ENCODE measurements at regions not wholly inside any gene's neighbourhood (a gene's known extent, or its start where the extent isn't known, plus 50 kb on each side); places are given as distances from the start of the nearest gene placed in this dataset.

DNA sequence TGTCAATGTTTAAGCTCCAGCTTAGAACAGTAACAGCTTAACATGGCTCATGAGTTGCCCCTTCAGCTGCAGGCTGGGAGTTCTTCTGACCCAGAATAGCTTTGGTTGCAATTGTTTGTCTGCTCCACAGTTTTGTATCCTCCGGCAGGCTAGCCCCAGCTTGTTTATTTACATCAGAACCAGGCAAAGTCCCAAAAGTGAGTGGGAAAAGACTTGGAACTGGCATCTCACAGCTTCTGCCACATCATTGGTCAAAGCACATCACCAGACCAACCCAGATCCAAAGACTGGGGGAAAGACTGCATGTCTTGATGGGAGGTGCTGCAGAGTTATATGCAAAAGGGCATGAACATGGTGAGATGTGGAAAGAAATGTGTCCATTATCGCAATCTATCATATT is 231.2 kb upstream of the CPEB2 start:
- Histone ChIP-seq H3K9ac (ENCODE audit: low read depth in 1 of 2, low read length in 2 of 2) (no peak overlapping the region), H3K27ac (ENCODE audit: low read depth in 1 of 2, low read length in 2 of 2) (no peak overlapping the region), H3K4me1 (ENCODE audit: control insufficient read depth in 4 of 4, insufficient read depth in 4 of 4, low read length in 3 of 4) (no peaks in the 10 kb centered on the region), H3K4me3 (ENCODE audit: low read depth in 1 of 3, low read length in 3 of 3) (no peak overlapping the region), H3K36me3 (ENCODE audit: control insufficient read depth in 4 of 4, insufficient read depth in 3 of 4, low read depth in 1 of 4, low read length in 3 of 4) (no peaks in the 10 kb centered on the region), H3K9me3 (ENCODE audit: control insufficient read depth in 4 of 4, low read length in 3 of 4) (no peaks in the 10 kb centered on the region), H3K27me3 (ENCODE audit: control insufficient read depth in 4 of 4, insufficient read depth in 4 of 4, low read length in 3 of 4) (no peaks in the 10 kb centered on the region)
- 59% methylated on average over 2 of the region's 2 CpGs for WGBS
- DNase-seq (ENCODE audit: low spot score) = no peak
- TF ChIP-seq FOXA1 (IDR thresholded peaks at IDR 0.05) (no peak), TAF1 (conservative IDR thresholded peaks at IDR 0.05) (no peak), YY1 (IDR thresholded peaks at IDR 0.05) (no peak), JUND (IDR thresholded peaks at IDR 0.05) (no peak), SP1 (IDR thresholded peaks at IDR 0.05) (no peak), EGR1 (IDR thresholded peaks at IDR 0.05; ENCODE audit: low read depth in 2 of 2) (no peak), RXRA (IDR thresholded peaks at IDR 0.05) (no peak), GABPA (IDR thresholded peaks at IDR 0.05 in 1 of 2, conservative IDR thresholded peaks at IDR 0.05 in 1 of 2) (no peak), NR2F2 (IDR thresholded peaks at IDR 0.05) (no peak)
- TF ChIP-seq, protein P1, sequence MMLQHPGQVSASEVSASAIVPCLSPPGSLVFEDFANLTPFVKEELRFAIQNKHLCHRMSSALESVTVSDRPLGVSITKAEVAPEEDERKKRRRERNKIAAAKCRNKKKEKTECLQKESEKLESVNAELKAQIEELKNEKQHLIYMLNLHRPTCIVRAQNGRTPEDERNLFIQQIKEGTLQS (IDR thresholded peaks at IDR 0.05) = no peak
- TF ChIP-seq, protein P2, sequence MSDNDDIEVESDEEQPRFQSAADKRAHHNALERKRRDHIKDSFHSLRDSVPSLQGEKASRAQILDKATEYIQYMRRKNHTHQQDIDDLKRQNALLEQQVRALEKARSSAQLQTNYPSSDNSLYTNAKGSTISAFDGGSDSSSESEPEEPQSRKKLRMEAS (IDR thresholded peaks at IDR 0.05) = no peak
- TF ChIP-seq, protein P3, sequence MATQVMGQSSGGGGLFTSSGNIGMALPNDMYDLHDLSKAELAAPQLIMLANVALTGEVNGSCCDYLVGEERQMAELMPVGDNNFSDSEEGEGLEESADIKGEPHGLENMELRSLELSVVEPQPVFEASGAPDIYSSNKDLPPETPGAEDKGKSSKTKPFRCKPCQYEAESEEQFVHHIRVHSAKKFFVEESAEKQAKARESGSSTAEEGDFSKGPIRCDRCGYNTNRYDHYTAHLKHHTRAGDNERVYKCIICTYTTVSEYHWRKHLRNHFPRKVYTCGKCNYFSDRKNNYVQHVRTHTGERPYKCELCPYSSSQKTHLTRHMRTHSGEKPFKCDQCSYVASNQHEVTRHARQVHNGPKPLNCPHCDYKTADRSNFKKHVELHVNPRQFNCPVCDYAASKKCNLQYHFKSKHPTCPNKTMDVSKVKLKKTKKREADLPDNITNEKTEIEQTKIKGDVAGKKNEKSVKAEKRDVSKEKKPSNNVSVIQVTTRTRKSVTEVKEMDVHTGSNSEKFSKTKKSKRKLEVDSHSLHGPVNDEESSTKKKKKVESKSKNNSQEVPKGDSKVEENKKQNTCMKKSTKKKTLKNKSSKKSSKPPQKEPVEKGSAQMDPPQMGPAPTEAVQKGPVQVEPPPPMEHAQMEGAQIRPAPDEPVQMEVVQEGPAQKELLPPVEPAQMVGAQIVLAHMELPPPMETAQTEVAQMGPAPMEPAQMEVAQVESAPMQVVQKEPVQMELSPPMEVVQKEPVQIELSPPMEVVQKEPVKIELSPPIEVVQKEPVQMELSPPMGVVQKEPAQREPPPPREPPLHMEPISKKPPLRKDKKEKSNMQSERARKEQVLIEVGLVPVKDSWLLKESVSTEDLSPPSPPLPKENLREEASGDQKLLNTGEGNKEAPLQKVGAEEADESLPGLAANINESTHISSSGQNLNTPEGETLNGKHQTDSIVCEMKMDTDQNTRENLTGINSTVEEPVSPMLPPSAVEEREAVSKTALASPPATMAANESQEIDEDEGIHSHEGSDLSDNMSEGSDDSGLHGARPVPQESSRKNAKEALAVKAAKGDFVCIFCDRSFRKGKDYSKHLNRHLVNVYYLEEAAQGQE (IDR thresholded peaks at IDR 0.05) = no peak
- TF ChIP-seq, protein P4, sequence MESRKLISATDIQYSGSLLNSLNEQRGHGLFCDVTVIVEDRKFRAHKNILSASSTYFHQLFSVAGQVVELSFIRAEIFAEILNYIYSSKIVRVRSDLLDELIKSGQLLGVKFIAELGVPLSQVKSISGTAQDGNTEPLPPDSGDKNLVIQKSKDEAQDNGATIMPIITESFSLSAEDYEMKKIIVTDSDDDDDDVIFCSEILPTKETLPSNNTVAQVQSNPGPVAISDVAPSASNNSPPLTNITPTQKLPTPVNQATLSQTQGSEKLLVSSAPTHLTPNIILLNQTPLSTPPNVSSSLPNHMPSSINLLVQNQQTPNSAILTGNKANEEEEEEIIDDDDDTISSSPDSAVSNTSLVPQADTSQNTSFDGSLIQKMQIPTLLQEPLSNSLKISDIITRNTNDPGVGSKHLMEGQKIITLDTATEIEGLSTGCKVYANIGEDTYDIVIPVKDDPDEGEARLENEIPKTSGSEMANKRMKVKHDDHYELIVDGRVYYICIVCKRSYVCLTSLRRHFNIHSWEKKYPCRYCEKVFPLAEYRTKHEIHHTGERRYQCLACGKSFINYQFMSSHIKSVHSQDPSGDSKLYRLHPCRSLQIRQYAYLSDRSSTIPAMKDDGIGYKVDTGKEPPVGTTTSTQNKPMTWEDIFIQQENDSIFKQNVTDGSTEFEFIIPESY (IDR thresholded peaks at IDR 0.05) = no peak
- TF ChIP-seq, protein P5, sequence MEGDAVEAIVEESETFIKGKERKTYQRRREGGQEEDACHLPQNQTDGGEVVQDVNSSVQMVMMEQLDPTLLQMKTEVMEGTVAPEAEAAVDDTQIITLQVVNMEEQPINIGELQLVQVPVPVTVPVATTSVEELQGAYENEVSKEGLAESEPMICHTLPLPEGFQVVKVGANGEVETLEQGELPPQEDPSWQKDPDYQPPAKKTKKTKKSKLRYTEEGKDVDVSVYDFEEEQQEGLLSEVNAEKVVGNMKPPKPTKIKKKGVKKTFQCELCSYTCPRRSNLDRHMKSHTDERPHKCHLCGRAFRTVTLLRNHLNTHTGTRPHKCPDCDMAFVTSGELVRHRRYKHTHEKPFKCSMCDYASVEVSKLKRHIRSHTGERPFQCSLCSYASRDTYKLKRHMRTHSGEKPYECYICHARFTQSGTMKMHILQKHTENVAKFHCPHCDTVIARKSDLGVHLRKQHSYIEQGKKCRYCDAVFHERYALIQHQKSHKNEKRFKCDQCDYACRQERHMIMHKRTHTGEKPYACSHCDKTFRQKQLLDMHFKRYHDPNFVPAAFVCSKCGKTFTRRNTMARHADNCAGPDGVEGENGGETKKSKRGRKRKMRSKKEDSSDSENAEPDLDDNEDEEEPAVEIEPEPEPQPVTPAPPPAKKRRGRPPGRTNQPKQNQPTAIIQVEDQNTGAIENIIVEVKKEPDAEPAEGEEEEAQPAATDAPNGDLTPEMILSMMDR (IDR thresholded peaks at IDR 0.05; ENCODE audit: low read depth, low read length, missing input control) = no peak

DNA sequence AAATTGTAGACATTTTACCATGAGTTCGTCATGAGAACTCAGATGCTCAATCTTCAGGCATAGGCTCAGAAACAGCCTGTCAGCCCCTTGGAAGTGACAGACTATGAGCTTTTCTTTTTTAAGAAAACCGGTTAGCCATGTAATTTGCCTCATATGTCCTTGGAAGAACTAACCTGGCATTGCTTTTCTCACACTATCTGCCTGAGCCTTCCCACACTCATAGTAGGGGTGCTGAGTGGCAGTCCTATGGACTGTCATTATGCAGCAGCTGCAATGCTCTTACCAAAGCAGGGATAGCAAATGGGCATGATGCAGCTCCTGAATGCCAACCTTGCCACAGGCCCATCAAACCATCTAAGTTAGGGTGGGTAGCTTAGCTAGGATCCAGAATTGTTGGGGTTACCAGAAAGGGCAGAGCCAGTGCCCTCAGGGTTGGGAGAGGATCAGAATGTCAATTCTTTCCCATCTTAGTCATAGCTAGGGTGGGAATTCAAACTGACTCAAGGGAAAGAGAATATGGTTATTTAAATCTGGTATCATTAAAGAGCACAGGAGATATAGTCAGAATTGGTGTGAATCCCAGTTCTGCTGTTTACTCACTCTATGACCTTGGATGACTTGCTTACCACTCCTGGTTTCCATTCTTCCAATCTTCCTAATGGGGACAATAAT is 230.6 kb upstream of the CPEB2 start:
- DNase-seq (ENCODE audit: low spot score) = no peak
- Histone ChIP-seq H3K27me3 (ENCODE audit: control insufficient read depth in 4 of 4, insufficient read depth in 4 of 4, low read length in 3 of 4) (no peaks in the 10 kb centered on the region), H3K9me3 (ENCODE audit: control insufficient read depth in 4 of 4, low read length in 3 of 4) (no peaks in the 10 kb centered on the region), H3K9ac (ENCODE audit: low read depth in 1 of 2, low read length in 2 of 2) (no peak overlapping the region), H3K27ac (ENCODE audit: low read depth in 1 of 2, low read length in 2 of 2) (no peak overlapping the region), H3K4me1 (ENCODE audit: control insufficient read depth in 4 of 4, insufficient read depth in 4 of 4, low read length in 3 of 4) (no peaks in the 10 kb centered on the region), H3K4me3 (ENCODE audit: low read depth in 1 of 3, low read length in 3 of 3) (no peak overlapping the region), H3K36me3 (ENCODE audit: control insufficient read depth in 4 of 4, insufficient read depth in 3 of 4, low read depth in 1 of 4, low read length in 3 of 4) (no peaks in the 10 kb centered on the region)
- WGBS = 80% methylated on average over 2 of the region's 2 CpGs
- TF ChIP-seq, protein P2 (IDR thresholded peaks at IDR 0.05) = no peak
- TF ChIP-seq, protein P1 (IDR thresholded peaks at IDR 0.05) = no peak
- TF ChIP-seq FOXA2 (IDR thresholded peaks at IDR 0.05) (no peak), JUND (IDR thresholded peaks at IDR 0.05) (no peak), EGR1 (IDR thresholded peaks at IDR 0.05; ENCODE audit: low read depth in 2 of 2) (no peak), FOXA1 (IDR thresholded peaks at IDR 0.05) (no peak), RXRA (IDR thresholded peaks at IDR 0.05) (no peak), HNF4A (conservative IDR thresholded peaks at IDR 0.05) (no peak), SP1 (IDR thresholded peaks at IDR 0.05) (no peak), YY1 (IDR thresholded peaks at IDR 0.05) (no peak), TAF1 (conservative IDR thresholded peaks at IDR 0.05) (no peak), RAD21 (IDR thresholded peaks at IDR 0.05) (no peak)
- TF ChIP-seq, protein P4 (IDR thresholded peaks at IDR 0.05) = no peak
- TF ChIP-seq, protein P5 (IDR thresholded peaks at IDR 0.05; ENCODE audit: low read depth, low read length, missing input control) = no peak

Measured in liver (tissue), 8 donors.